ENCODE measurements at regions not wholly inside any gene's neighbourhood (a gene's known extent, or its start where the extent isn't known, plus 50 kb on each side); places are given as distances from the start of the nearest gene placed in this dataset.

- no peak for DNase-seq
Measured at GRCh38 chr2:219893541-219893940, 266.1 kb downstream of the SLC4A3 start.

GRCh38 chr2:219897456-219897855 is 270.0 kb downstream of the SLC4A3 start:
- no peak for DNase-seq

GRCh38 chr2:219901155-219901554 is 273.7 kb downstream of the SLC4A3 start:
- DNase-seq, result no peak

- no peak for DNase-seq
Measured at GRCh38 chr2:219902891-219903552, 275.6 kb downstream of the SLC4A3 start.

GRCh38 chr2:219905640-219906039 is 278.2 kb downstream of the SLC4A3 start:
- DNase-seq, result no peak

GRCh38 chr2:219906114-219907010 is 278.9 kb downstream of the SLC4A3 start:
- DNase-seq, result no peak

GRCh38 chr2:219907011-219907365 is 279.6 kb downstream of the SLC4A3 start:
- DNase-seq, result no peak

GRCh38 chr2:219908538-219908937 is 281.1 kb downstream of the SLC4A3 start:
- no peak for DNase-seq

- DNase-seq, result no peak
Measured at GRCh38 chr2:219911541-219911940, 284.1 kb downstream of the SLC4A3 start.

GRCh38 chr2:219912491-219912921 is 285.1 kb downstream of the SLC4A3 start:
- DNase-seq, result peak in 7 of 56 donors; percentile 1 to 30 (median 4)

- no peak for DNase-seq
Measured at GRCh38 chr2:219914577-219914976, 287.1 kb downstream of the SLC4A3 start.

GRCh38 chr2:219916281-219916680 is 288.9 kb downstream of the SLC4A3 start:
- DNase-seq, result peak in 7 of 56 donors; percentile 4 to 33 (median 24)

GRCh38 chr2:219916726-219917440 is 289.5 kb downstream of the SLC4A3 start:
- peak in 1 of 56 donors; percentile 3 for DNase-seq

- no peak for DNase-seq
Measured at GRCh38 chr2:219918254-219918653, 290.8 kb downstream of the SLC4A3 start.

- DNase-seq, result no peak
Measured at GRCh38 chr2:219918944-219919343, 291.5 kb downstream of the SLC4A3 start.

GRCh38 chr2:219919506-219919905 is 292.1 kb downstream of the SLC4A3 start:
- DNase-seq, result no peak

GRCh38 chr2:219929835-219930234 is 302.4 kb downstream of the SLC4A3 start:
- DNase-seq, result no peak

- no peak for DNase-seq
Measured at GRCh38 chr2:219939647-219940046, 312.2 kb downstream of the SLC4A3 start.

- DNase-seq, result no peak
Measured at GRCh38 chr2:219944866-219945265, 317.4 kb downstream of the SLC4A3 start.

GRCh38 chr2:219946021-219946420 is 318.6 kb downstream of the SLC4A3 start:
- no peak for DNase-seq

GRCh38 chr2:219946529-219946928 is 319.1 kb downstream of the SLC4A3 start:
- no peak for DNase-seq

- no peak for DNase-seq
Measured at GRCh38 chr2:219947575-219947974, 320.1 kb downstream of the SLC4A3 start.
